Stomach (tissue), 8 donors: ENCODE measurements at regions not wholly inside any gene's neighbourhood (a gene's known extent, or its start where the extent isn't known, plus 50 kb on each side); places are given as distances from the start of the nearest gene placed in this dataset.

Experiments used
- DNase-seq, 2 donors: peaks; one replicate each; pipeline versions ENCODE4 v3.0.0 to v3.0.0-alpha.2; 2013 to 2019
- H3K27ac ChIP-seq, 5 donors: fragments of 200-600 bp in 4 of 5; sonication (generic) in 4 of 5; one replicate each; pipeline ENCODE4 v1.5.1; 2013 to 2019; ENCODE audit warnings: mild to moderate bottlenecking in 1 of 5, moderate library complexity in 1 of 5
- H3K27me3 ChIP-seq, 3 donors: fragments of 200-600 bp; sonication (generic); one replicate each; pipeline ENCODE4 v1.5.1; 2017 to 2019; ENCODE audit warnings: mixed run types in 1 of 3
- H3K36me3 ChIP-seq, 4 donors: fragments of 200-600 bp; sonication (generic); 1 replicate in 3 of 4; 2 replicates in 1 of 4; pipeline ENCODE4 v1.5.1; 2016 to 2019
- H3K4me1 ChIP-seq, 4 donors: fragments of 200-600 bp; sonication (generic); one replicate each; pipeline ENCODE4 v1.5.1; 2016 to 2019
- H3K4me3 ChIP-seq, 4 donors: fragments of 200-600 bp; sonication (generic) in 3 of 4; one replicate each; pipeline ENCODE4 v1.5.1; 2016 to 2019; ENCODE audit warnings: mild to moderate bottlenecking in 1 of 4
- H3K9me3 ChIP-seq, 4 donors: fragments of 200-600 bp; sonication (generic); one replicate each; pipeline ENCODE4 v1.5.1; 2016 to 2019
- CTCF ChIP-seq, 7 experiments: fragments of 450-650 bp in 4 of 7; fragments of 200-600 bp in 3 of 7; sonication (generic) in 3 of 7; IDR thresholded peaks; one replicate each; pipeline ENCODE4 v1.5.1; 2016 to 2019; ENCODE audit warnings: antibody characterized with exemption in 7 of 7, control low read depth in 2 of 7, mild to moderate bottlenecking in 1 of 7
- EP300 ChIP-seq: sonication (generic); formaldehyde crosslinking; IDR thresholded peaks from one replicate; pipeline ENCODE4 v1.6.1; 2017; ENCODE audit warnings: antibody characterized with exemption
- POLR2A ChIP-seq, 4 donors: fragments of 450-650 bp; IDR thresholded peaks; one replicate each; pipeline ENCODE4 v1.6.1; 2016; ENCODE audit warnings: antibody characterized with exemption in 4 of 4, control low read depth in 2 of 4, mild to moderate bottlenecking in 1 of 4, moderate library complexity in 1 of 4
- POLR2AphosphoS5 ChIP-seq, 3 donors: sonication (generic); formaldehyde crosslinking; IDR thresholded peaks; one replicate each; pipeline ENCODE4 v1.6.1; 2016; ENCODE audit warnings: antibody characterized with exemption in 3 of 3
- WGBS, 5 donors: extraction: QIAGEN DNeasy Blood & Tissue Kit in 3 of 5; methylation state at CpG; one replicate each; pipeline versions ENCODE4 v1.1.5 to v1.1.7; 2013 to 2018; 5-methylcytosine and 5-hydroxymethylcytosine counted together
- intact Hi-C: fragments of 100-400 bp; cut with DNase I; formaldehyde crosslinking; loops from one replicate; pipeline ENCODE4 v1.15.1; 2023; ENCODE audit warnings: low total_unique reads
- donor health status: healthy with polysubstance abuse.
- donor health status: Bipolar disorder and iron deficiency.
- donor health status: healthy.

GRCh38 chr4:111941957-111942356 lies 203.3 kb upstream of the FAM241A start:
- intact Hi-C loops, result no loop called here
- no peaks in the 10 kb centered on the region for H3K27me3 ChIP-seq
- H3K4me1 ChIP-seq, result peaks cover 0 to 10% (median 0%) of the 10 kb centered on the region in 4 donors
- H3K9me3 ChIP-seq, result no peaks in the 10 kb centered on the region
- DNase-seq, result no peak
- H3K36me3 ChIP-seq, result no peaks in the 10 kb centered on the region
- TF ChIP-seq POLR2A (IDR thresholded peaks at IDR 0.05), result no peak
- TF ChIP-seq POLR2AphosphoS5 (IDR thresholded peaks at IDR 0.05), result no peak
- H3K4me3 ChIP-seq, result no peak overlapping the region
- 76 to 96% (median 90%) methylated on average over 1 of the region's 1 CpG for WGBS, 5 donors
- no peak overlapping the region for H3K27ac ChIP-seq

GRCh38 chr4:111943796-111944203 lies 201.5 kb upstream of the FAM241A start:
- Histone ChIP-seq H3K36me3 (no peaks in the 10 kb centered on the region), H3K27ac (no peak overlapping the region), H3K4me3 (no peak overlapping the region), H3K4me1 (peaks cover 0 to 10% (median 0%) of the 10 kb centered on the region in 4 donors), H3K27me3 (no peaks in the 10 kb centered on the region), H3K9me3 (no peaks in the 10 kb centered on the region)
- 8 to 25% (median 13%) methylated on average over 7 of the region's 7 CpGs for WGBS, 5 donors
- TF ChIP-seq POLR2AphosphoS5 (IDR thresholded peaks at IDR 0.05) (no peak), EP300 (no peak), CTCF (IDR thresholded peaks at IDR 0.05) (peak in 4 of 7 experiments; percentile 29 to 39 (median 37))
- intact Hi-C loops, result no loop called here
- peak; percentile 48 to 65 for DNase-seq

- WGBS, 5 donors, result 60 to 82% (median 75%) methylated on average over 1 of the region's 1 CpG
- no peak overlapping the region for H3K4me3 ChIP-seq
- TF ChIP-seq CTCF (IDR thresholded peaks at IDR 0.05) (no peak), EP300 (no peak), POLR2A (IDR thresholded peaks at IDR 0.05) (no peak), POLR2AphosphoS5 (IDR thresholded peaks at IDR 0.05) (no peak)
- no peak for DNase-seq
- H3K4me1 ChIP-seq, result peaks cover 0 to 10% (median 0%) of the 10 kb centered on the region in 4 donors
- no peak overlapping the region for H3K27ac ChIP-seq
- no peaks in the 10 kb centered on the region for H3K36me3 ChIP-seq
- H3K27me3 ChIP-seq, result no peaks in the 10 kb centered on the region
- intact Hi-C loops, result no loop called here
- H3K9me3 ChIP-seq, result peaks cover 0 to 3% (median 0%) of the 10 kb centered on the region in 4 donors
Measured at GRCh38 chr4:111945014-111945413, 200.2 kb upstream of the FAM241A start.

- no peaks in the 10 kb centered on the region for H3K36me3 ChIP-seq
- intact Hi-C loops, result no loop called here
- 80 to 83% (median 83%) methylated on average over 2 of the region's 2 CpGs for WGBS, 5 donors
Measured at GRCh38 chr4:111946800-111947199, 198.5 kb upstream of the FAM241A start.

More at GRCh38 chr4:111946800-111947199, 198.5 kb upstream of the FAM241A start:
- TF ChIP-seq EP300 (no peak), CTCF (IDR thresholded peaks at IDR 0.05) (no peak), POLR2AphosphoS5 (IDR thresholded peaks at IDR 0.05) (no peak), POLR2A (IDR thresholded peaks at IDR 0.05) (no peak)
- H3K4me3 ChIP-seq, result no peak overlapping the region
- no peaks in the 10 kb centered on the region for H3K27me3 ChIP-seq
- no peak for DNase-seq
- H3K9me3 ChIP-seq, result peaks cover 0 to 7% (median 0%) of the 10 kb centered on the region in 4 donors
- peaks cover 0 to 10% (median 0%) of the 10 kb centered on the region in 4 donors for H3K4me1 ChIP-seq
- H3K27ac ChIP-seq, result no peak overlapping the region
